Upper lobe of right lung (tissue), 1 donor: ENCODE measurements at regions not wholly inside any gene's neighbourhood (a gene's known extent, or its start where the extent isn't known, plus 50 kb on each side); places are given as distances from the start of the nearest gene placed in this dataset.
"Not testable (repeated sequence)": the region's sequence is repeated elsewhere in the genome, so short reads cannot be mapped to it uniquely, and the experiment has no call there.

ENCODE experiments used
- ATAC-seq: fragments of 200-7000 bp; cut with Tn5 transposase; one replicate; pipeline ENCODE4 v1.9.1; 2020; ENCODE audit warnings: mild to moderate bottlenecking, moderate library complexity
- DNase-seq: peaks from one replicate; pipeline ENCODE4 v3.0.0-alpha.2; 2020
- H3K27ac ChIP-seq: fragments of 200-600 bp; one replicate; pipeline ENCODE4 v1.8.0; 2022
- H3K27me3 ChIP-seq: fragments of 200-600 bp; one replicate; pipeline ENCODE4 v1.8.0; 2022; ENCODE audit warnings: mild to moderate bottlenecking
- H3K36me3 ChIP-seq: fragments of 200-600 bp; one replicate; pipeline ENCODE4 v1.8.0; 2022
- H3K4me1 ChIP-seq: fragments of 200-600 bp; one replicate; pipeline ENCODE4 v1.8.0; 2022
- H3K4me3 ChIP-seq: fragments of 200-600 bp; one replicate; pipeline ENCODE4 v1.8.0; 2022; ENCODE audit warnings: mild to moderate bottlenecking
- H3K9me3 ChIP-seq: fragments of 200-600 bp; one replicate; pipeline ENCODE4 v1.8.0; 2022
- CTCF ChIP-seq: fragments of 200-600 bp; IDR thresholded peaks from one replicate; pipeline ENCODE4 v1.8.0; 2022; ENCODE audit warnings: antibody characterized with exemption
- intact Hi-C: fragments of 100-400 bp; cut with DNase I; formaldehyde crosslinking; loops from one replicate; pipeline ENCODE4 v1.11.0; 2022
- donor health status: DM: no; HTN: yes; CAD: no; lungs with severe emphysema.

GRCh38 chr6:78713564-78713963 is 153.8 kb upstream of the IRAK1BP1 start:
- Histone ChIP-seq H3K4me3 (no peak overlapping the region), H3K27me3 (no peaks in the 10 kb centered on the region), H3K36me3 (no peaks in the 10 kb centered on the region), H3K9me3 (no peaks in the 10 kb centered on the region), H3K4me1 (no peaks in the 10 kb centered on the region), H3K27ac (no peak overlapping the region)
- ATAC-seq (no peak), DNase-seq (no peak)
- no peak for TF ChIP-seq CTCF
- intact Hi-C loops = no loop called here

- H3K4me3 ChIP-seq = no peak overlapping the region
- H3K27ac ChIP-seq = no peak overlapping the region
- no peaks in the 10 kb centered on the region for H3K27me3 ChIP-seq
- no peaks in the 10 kb centered on the region for H3K36me3 ChIP-seq
- no peaks in the 10 kb centered on the region for H3K4me1 ChIP-seq
- DNase-seq = no peak
- intact Hi-C loops = no loop called here
- TF ChIP-seq CTCF = no peak
- no peak for ATAC-seq
- peaks cover 13% of the 10 kb centered on the region for H3K9me3 ChIP-seq
Measured at GRCh38 chr6:78744144-78744543, 123.2 kb upstream of the IRAK1BP1 start.

GRCh38 chr6:78746457-78746856 is 120.9 kb upstream of the IRAK1BP1 start:
- Histone ChIP-seq H3K36me3 (no peaks in the 10 kb centered on the region), H3K4me1 (no peaks in the 10 kb centered on the region), H3K27me3 (no peaks in the 10 kb centered on the region), H3K27ac (no peak overlapping the region), H3K4me3 (no peak overlapping the region), H3K9me3 (peaks cover 13% of the 10 kb centered on the region)
- DNase-seq = no peak
- no peak for TF ChIP-seq CTCF
- no peak for ATAC-seq
- intact Hi-C loops = no loop called here

GRCh38 chr6:78749326-78749725 is 118.0 kb upstream of the IRAK1BP1 start:
- Histone ChIP-seq H3K27ac (no peak overlapping the region), H3K27me3 (no peaks in the 10 kb centered on the region), H3K36me3 (no peaks in the 10 kb centered on the region), H3K9me3 (peaks cover 10% of the 10 kb centered on the region), H3K4me1 (no peaks in the 10 kb centered on the region), H3K4me3 (no peak overlapping the region)
- no peak for TF ChIP-seq CTCF
- intact Hi-C loops = no loop called here
- DNase-seq (no peak), ATAC-seq (no peak)

GRCh38 chr6:78758297-78758798 is 109.0 kb upstream of the IRAK1BP1 start:
- ATAC-seq, DNase-seq, H3K27ac ChIP-seq, H3K4me1 ChIP-seq, intact Hi-C loops, H3K4me3 ChIP-seq, H3K9me3 ChIP-seq, H3K36me3 ChIP-seq, H3K27me3 ChIP-seq: not testable (repeated sequence)

GRCh38 chr6:78768271-78768670 is 99.1 kb upstream of the IRAK1BP1 start:
- Histone ChIP-seq H3K9me3 (no peaks in the 10 kb centered on the region), H3K27me3 (no peaks in the 10 kb centered on the region), H3K4me1 (no peaks in the 10 kb centered on the region), H3K36me3 (no peaks in the 10 kb centered on the region), H3K4me3 (no peak overlapping the region), H3K27ac (no peak overlapping the region)
- ATAC-seq (no peak), DNase-seq (no peak)
- intact Hi-C loops = no loop called here
- TF ChIP-seq CTCF = no peak
